ENCODE measurements at regions not wholly inside any gene's neighbourhood (a gene's known extent, or its start where the extent isn't known, plus 50 kb on each side); places are given as distances from the start of the nearest gene placed in this dataset.

DNA sequence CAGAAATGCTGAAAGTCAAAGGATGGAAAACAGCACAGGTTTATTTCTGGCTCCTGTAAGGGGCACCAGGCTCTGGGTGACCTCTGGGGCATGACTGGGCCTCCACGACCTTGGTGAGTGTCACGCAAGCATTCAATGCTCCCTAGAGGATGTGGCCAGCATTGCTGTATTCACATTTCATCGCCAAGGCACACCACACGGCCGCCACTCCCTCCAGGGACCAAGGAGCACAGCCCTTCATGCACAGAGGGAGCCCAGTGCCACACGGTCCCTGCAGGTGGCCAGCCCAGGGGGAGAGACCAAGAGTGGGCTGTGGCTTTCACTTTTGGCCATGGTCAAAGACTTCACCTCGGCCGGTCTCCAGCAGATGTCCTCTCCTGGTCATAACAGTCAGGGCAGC lies 137.4 kb upstream of the TNRC6C start:
- POLR2A ChIA-PET: no interaction called here
- Histone ChIP-seq H3K4me3 (ENCODE audit: low read depth, low read length) (no peak overlapping the region), H3K27ac (ENCODE audit: low read depth, low read length) (no peak overlapping the region), H3K9me3 (ENCODE audit: control insufficient read depth, insufficient read depth, low read length) (no peaks in the 10 kb centered on the region), H3K27me3 (ENCODE audit: control insufficient read depth, insufficient read depth, low read length) (peaks cover 31% of the 10 kb centered on the region)
- CTCF ChIA-PET: no interaction called here
- no peak for DNase-seq (ENCODE audit: low read depth, low spot score)
- TF ChIP-seq, protein P1, sequence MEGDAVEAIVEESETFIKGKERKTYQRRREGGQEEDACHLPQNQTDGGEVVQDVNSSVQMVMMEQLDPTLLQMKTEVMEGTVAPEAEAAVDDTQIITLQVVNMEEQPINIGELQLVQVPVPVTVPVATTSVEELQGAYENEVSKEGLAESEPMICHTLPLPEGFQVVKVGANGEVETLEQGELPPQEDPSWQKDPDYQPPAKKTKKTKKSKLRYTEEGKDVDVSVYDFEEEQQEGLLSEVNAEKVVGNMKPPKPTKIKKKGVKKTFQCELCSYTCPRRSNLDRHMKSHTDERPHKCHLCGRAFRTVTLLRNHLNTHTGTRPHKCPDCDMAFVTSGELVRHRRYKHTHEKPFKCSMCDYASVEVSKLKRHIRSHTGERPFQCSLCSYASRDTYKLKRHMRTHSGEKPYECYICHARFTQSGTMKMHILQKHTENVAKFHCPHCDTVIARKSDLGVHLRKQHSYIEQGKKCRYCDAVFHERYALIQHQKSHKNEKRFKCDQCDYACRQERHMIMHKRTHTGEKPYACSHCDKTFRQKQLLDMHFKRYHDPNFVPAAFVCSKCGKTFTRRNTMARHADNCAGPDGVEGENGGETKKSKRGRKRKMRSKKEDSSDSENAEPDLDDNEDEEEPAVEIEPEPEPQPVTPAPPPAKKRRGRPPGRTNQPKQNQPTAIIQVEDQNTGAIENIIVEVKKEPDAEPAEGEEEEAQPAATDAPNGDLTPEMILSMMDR (IDR thresholded peaks at IDR 0.05; ENCODE audit: low read depth, low read length): no peak

DNA sequence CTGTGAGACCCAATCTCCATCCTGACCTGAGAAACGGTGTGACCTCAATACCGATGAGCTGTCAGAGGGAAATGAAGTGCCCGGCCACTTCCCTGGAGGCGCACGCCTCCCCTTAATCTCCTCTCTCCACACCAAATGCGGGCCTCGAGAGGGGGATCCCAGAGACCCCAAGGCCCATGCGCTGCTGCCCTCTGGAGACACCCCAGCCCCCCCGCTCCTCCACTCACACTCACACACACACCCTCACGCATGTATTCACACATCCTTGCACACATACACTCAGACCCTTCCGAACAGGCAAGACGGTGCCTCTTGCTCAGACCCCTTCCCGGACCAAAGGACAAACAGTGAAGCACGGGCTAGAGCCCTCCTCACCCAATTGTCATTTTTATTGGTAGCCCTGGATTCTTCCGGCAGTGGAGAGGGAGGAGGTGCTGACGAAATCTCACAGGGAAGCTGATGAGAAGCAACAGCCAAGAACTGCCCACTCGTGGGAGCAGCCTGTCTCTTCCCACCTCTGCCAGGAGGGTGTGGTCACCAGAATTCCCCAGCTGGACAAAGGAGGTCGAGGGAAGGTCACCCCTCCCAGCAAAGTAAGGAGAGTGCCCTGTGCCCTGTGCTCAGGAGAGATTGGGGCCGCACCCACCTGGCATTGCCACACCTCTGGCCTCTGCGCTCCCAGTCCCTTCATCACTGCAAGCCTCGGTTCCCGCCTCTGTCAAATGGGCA lies 136.0 kb upstream of the TNRC6C start:
- ChIA-PET CTCF (interaction anchor here (1.2 kb wide), 1 partner anchor 12 kb away, joined by 3 read pairs; no protein-coding TSS in a partner anchor), POLR2A (interaction anchor here (0.6 kb wide), 2 partner anchors 19 to 136 kb away, joined by 3 read pairs; no protein-coding TSS in a partner anchor)
- Histone ChIP-seq H3K27ac (ENCODE audit: low read depth, low read length) (no peak overlapping the region), H3K4me3 (ENCODE audit: low read depth, low read length) (no peak overlapping the region), H3K27me3 (ENCODE audit: control insufficient read depth, insufficient read depth, low read length) (peaks cover 38% of the 10 kb centered on the region), H3K9me3 (ENCODE audit: control insufficient read depth, insufficient read depth, low read length) (no peaks in the 10 kb centered on the region)
- DNase-seq (ENCODE audit: low read depth, low spot score): no peak
- TF ChIP-seq, protein P1 (IDR thresholded peaks at IDR 0.05; ENCODE audit: low read depth, low read length): no peak

DNA sequence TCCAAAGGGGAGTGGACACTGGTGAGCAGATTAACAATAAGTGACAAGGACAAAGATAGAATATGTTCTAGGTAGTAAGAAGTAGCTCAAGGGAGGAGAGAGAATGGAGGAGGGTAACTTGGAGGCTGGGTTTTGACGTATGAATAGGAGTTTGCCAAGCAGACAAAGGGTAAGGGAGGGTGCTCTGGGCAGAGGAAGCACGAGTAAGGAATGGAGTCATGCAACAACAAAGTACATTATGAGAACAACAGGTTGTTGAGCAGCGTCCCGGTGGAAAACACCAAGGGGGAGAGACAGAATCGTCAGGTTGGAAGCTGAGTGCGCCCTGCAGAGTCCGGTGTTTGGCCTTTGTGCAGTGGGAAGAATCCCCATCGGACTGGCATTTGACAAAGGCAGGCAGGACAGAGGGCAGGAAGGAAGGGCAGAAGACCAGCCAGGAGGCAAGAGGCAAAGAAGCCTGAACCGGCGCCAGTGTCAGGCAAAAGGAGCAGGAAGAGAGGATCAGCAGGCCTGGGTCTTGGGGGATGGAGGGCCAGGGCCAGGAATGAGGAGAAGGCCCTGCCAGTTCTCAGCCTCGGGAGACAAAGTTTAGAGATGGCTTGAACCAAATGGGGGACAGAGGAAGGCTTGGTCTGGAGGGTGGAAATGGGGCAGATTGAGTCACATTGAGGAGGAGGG lies 134.3 kb upstream of the TNRC6C start:
- CTCF ChIA-PET: no interaction called here
- peaks cover 32% of the 10 kb centered on the region for H3K27me3 ChIP-seq (ENCODE audit: control insufficient read depth, insufficient read depth, low read length)
- POLR2A ChIA-PET: interaction anchor here (1.0 kb wide), 1 partner anchor 134 kb away, joined by 6 read pairs; no protein-coding TSS in a partner anchor
- H3K4me3 ChIP-seq (ENCODE audit: low read depth, low read length): no peak overlapping the region
- no peak overlapping the region for H3K27ac ChIP-seq (ENCODE audit: low read depth, low read length)
- no peak for DNase-seq (ENCODE audit: low read depth, low spot score)
- H3K9me3 ChIP-seq (ENCODE audit: control insufficient read depth, insufficient read depth, low read length): no peaks in the 10 kb centered on the region
- TF ChIP-seq, protein P1 (IDR thresholded peaks at IDR 0.05; ENCODE audit: low read depth, low read length): no peak

DNA sequence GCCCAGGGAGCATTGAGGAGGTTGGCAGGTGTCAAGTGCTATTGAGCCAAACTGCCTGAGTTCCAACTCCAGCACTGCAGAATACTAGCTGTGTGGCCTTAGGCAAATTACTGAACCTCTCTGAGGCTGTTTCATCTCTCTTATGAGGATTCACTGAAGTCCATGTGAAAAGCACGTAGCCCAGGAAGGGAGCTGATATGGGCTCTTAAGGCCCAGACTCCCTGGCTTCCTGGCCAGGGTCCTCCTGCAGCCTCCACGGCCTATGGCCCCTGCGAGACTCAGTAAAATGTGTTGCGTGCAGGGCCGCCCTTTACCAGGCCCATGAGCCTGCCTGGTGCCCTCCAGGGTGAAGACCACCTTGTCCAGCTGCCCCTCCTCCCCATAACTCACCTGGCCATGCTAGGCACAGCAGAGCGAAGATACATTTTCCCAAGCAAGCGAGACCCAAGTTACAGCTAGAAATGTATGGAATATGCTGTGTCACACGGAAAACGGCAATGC lies 133.7 kb upstream of the TNRC6C start:
- Histone ChIP-seq H3K27ac (ENCODE audit: low read depth, low read length) (no peak overlapping the region), H3K9me3 (ENCODE audit: control insufficient read depth, insufficient read depth, low read length) (peaks cover 5% of the 10 kb centered on the region), H3K27me3 (ENCODE audit: control insufficient read depth, insufficient read depth, low read length) (peaks cover 32% of the 10 kb centered on the region), H3K4me3 (ENCODE audit: low read depth, low read length) (no peak overlapping the region)
- CTCF ChIA-PET: no interaction called here
- TF ChIP-seq, protein P1 (IDR thresholded peaks at IDR 0.05; ENCODE audit: low read depth, low read length): no peak
- POLR2A ChIA-PET: interaction anchor here (1.0 kb wide), 1 partner anchor 133 kb away, joined by 6 read pairs; no protein-coding TSS in a partner anchor
- no peak for DNase-seq (ENCODE audit: low read depth, low spot score)

DNA sequence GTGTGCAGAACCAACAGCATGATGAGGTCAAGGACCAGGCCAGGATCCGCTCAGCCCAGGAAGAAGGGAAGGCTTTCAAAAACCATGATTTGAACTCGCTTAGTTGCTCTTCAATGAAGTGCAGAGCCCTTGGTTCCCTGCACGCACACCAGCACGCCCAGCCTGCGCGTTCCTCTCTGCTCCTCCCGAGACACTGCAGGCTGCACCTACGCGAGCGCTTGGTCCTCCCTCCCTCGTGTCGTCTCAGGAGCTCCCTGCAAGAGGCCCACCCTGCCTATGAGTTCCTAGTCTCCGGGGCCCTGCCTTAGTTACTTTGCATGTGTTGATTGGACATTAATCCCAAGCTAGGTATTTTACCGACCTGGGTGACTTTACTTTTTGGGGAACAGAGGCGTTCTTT lies 132.9 kb upstream of the TNRC6C start:
- CTCF ChIA-PET: no interaction called here
- Histone ChIP-seq H3K9me3 (ENCODE audit: control insufficient read depth, insufficient read depth, low read length) (peaks cover 5% of the 10 kb centered on the region), H3K4me3 (ENCODE audit: low read depth, low read length) (no peak overlapping the region), H3K27me3 (ENCODE audit: control insufficient read depth, insufficient read depth, low read length) (peaks cover 32% of the 10 kb centered on the region), H3K27ac (ENCODE audit: low read depth, low read length) (no peak overlapping the region)
- DNase-seq (ENCODE audit: low read depth, low spot score): no peak
- TF ChIP-seq, protein P1 (IDR thresholded peaks at IDR 0.05; ENCODE audit: low read depth, low read length): no peak
- POLR2A ChIA-PET: interaction anchor here (1.0 kb wide), 1 partner anchor 132 kb away, joined by 6 read pairs; no protein-coding TSS in a partner anchor
